GM19467 (cell line): ENCODE measurements at regions not wholly inside any gene's neighbourhood (a gene's known extent, or its start where the extent isn't known, plus 50 kb on each side); places are given as distances from the start of the nearest gene placed in this dataset.

ENCODE experiments used
- ATAC-seq: cut with Tn5 transposase; IDR thresholded peaks from one replicate; pipeline ENCODE4 v1.9.1; 2021; ENCODE audit warnings: mild to moderate bottlenecking, moderate library complexity; ENCODE audit not compliant: unreplicated experiment

GRCh38 chr4:149296503-149296902 lies 519.1 kb downstream of the IQCM start:
- ATAC-seq = no peak

- no peak for ATAC-seq
Measured at GRCh38 chr4:149296084-149296483, 519.6 kb downstream of the IQCM start.

DNA sequence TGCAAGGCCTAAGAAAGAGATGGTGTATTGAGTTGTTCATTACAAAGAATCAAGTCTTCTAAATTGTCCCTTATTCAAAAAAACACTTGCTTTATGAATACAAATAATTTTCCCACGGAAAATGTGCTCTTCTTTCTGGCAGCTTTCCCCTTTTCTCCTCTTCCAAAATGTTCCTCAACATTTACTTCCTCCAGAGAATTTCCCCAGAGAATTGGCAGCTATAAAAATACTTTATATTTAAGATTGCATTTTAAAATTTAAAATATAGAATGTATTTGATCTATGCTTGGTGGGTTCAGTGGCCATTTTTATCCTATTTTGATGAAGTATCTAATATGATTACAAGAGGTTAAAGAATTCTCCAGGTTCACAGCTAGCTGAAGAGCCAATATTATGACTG lies 521.0 kb downstream of the IQCM start:
- ATAC-seq = no peak

DNA sequence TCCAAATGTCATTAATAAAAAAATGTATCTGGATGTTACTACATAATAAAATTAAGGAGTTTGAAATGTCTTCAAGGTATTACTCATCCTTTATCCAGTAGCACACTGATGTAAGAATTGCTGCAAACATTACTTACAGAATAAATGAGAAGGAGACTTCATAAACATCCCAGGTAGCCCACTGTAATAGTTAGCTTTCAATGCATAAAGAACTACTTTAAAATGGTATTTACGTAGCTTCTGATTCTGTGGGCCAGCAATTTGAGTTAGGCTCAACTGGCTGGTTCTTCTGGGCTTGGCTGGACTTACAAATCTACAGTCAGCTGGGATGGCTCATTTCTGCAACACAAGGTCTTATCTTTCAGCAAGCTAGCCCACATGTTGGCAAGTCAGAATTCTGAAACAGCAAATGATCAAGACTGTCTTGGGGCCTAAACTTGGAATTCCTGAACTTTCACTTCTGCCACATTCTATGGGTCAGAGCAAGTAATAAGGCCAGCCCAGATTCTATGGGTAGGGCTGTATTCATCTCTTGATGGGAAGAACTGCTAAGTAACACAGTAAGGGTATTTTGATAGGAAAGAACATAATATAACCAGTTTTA lies 522.5 kb downstream of the IQCM start:
- no peak for ATAC-seq

GRCh38 chr4:149292425-149293007 lies 523.1 kb downstream of the IQCM start:
- ATAC-seq = no peak

DNA sequence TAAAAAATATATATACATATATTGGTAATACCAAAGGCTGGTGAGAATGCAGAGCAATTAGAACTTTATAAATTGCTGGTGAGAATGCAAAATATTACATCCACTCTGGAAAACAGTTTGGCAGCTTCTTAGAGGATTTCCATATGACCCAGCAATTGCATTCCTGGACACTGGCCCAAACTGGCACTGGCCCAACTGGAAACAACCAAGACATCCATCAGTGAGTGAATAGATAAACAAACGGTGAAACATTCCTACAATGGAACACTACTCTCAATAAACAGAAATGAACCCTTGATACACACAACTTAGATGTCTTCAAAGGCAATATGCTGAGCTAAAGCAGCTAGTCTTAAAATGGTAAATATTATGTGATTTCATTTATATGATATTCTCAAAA lies 524.2 kb downstream of the IQCM start:
- ATAC-seq = no peak

- no peak for ATAC-seq
Measured at GRCh38 chr4:149280806-149281205, 534.8 kb downstream of the IQCM start.

DNA sequence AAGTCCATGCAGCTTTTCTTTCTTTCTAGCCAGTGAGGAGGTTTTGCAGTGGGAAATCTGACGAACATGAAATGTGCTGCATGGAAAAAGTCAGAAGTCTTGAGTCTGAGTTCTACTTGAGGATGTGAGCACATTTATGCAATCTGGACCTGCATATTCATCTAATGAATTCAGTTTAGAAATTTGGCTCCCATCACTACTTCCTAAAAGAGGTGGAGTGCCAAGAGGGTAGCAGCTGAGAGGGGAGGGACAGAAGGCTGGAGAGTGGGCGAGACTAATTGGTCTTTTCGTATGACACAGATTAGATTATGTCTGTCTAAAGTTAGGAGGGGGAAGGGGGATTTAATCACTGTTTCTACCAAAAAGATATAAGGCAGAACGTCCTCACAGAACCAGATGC lies 535.9 kb downstream of the IQCM start:
- no peak for ATAC-seq

DNA sequence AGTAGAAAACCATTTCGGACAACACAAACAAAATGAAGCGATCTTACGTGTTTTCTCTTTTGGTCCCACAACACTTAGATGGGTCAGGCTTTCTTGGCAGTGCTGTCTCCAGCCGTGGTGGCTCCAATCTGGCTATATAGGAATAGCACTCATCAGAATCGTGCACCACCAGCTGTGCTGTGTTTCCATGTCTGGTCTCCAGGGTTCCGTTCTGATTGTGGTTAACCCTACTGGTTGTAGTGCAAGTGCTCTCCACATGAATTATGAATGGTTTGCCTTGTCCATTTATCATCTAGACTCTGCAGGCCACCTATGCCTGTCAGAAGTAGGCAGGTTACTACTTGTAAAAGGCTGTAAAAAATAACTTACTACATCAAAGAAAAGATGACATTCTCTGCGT lies 536.3 kb downstream of the IQCM start:
- ATAC-seq = no peak

DNA sequence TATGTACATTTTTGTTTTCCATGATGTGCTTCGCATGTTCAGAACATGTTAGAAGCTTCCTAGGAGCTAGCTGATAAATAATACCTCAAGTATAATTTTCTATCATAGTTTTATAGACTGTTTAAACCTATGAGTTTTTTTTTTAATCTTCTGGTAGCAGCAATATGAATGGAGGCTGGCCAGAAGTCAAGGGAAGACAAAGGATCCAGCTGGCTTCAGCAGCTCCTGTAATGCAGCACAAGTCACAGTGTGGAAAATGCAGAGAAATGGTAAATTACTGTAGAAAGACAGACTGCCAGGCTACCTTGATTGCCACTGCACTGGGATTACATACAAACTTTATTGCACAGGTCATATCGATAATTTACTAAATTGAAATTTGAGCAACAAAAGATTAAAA lies 537.9 kb downstream of the IQCM start:
- ATAC-seq = no peak

DNA sequence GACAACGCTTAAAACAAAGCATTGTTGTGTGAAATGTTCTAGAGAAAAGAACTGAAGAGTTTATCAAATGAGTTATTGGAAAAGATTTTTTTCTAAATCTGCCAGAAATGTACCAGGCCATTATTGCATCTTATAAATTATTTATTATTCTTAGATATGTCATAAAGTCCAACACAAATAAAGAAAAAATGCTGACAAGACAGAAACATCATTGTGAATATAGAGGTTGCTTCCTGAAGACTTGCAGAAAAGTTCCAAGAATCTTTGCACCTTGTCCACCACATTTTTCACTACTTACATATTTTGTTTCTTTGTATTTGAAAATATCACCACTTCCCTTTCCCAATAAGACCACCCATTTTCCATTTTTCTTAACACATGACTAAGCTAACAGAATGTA lies 545.8 kb downstream of the IQCM start:
- no peak for ATAC-seq

DNA sequence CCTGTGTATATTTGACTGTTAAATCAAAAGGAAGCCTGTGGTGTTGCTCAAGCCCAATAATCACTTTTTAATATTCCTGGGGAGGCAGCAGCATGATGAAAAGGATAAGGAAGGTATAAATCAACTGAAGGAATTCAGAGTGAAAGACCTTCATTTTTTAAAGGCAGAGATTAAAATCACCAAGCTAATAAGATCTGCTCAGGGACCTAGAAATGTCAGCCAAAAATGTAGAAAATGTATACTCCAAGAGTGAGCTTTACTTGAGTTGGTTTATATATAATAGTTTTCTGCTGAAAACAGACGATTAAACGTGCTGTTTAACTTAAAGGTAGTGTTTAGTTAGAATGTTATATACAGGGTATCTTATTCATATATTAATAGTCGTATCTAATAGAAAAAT lies 549.3 kb downstream of the IQCM start:
- no peak for ATAC-seq

- no peak for ATAC-seq
Measured at GRCh38 chr4:149265645-149266044, 550.0 kb downstream of the IQCM start.

DNA sequence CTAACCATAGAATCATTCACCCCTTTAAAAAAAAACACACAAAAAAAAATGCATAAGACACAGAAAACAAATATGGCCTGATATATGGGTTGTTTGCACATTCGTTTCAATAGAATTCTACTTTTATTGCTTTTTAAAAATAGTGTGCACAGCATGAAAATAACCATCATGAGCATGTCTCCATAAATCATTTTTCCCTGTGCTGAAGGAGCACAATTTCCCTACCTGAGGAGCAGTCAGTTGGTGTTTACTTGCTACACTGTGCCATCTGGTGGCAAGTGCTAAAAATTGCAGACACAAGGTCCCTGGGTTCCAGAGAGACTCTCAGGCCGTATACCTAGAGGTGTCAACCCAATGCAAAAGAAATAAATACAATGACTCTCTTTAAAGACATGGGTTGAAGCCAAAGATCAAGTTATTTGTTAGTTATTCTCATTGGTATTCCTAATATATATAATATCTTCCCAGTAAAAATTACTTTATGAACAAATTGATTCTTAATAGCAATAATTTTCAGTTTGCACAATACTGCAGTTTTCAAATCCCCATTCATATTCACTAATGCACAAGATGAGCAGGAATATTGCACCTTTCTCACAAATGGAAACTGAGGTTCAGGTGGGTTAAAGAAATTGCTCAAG lies 551.4 kb downstream of the IQCM start:
- ATAC-seq = peak; percentile 83

GRCh38 chr4:149248191-149248764 lies 567.4 kb downstream of the IQCM start:
- ATAC-seq = no peak

- no peak for ATAC-seq
Measured at GRCh38 chr4:149247164-149247563, 568.5 kb downstream of the IQCM start.

DNA sequence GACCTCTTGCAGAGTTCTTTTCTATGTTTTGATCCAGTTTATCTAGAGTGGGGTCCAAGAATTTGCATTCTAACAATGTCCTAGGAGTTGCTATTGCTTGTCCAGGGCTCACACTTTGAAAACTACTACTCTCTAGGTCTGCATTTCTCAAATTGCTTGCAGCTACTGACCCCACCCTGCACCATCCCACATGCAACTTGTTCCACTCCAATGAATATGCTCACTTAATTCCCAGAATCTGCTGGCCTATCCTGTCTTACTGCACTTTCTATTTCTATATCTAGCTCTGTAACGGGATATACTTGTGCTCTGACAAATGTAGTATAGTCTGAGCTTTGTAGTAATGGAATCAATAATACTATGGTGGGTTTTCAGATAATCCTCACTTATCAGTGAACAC lies 570.3 kb downstream of the IQCM start:
- ATAC-seq = no peak

GRCh38 chr4:149238097-149238496 lies 577.5 kb downstream of the IQCM start:
- ATAC-seq = no peak

GRCh38 chr4:149234798-149235197 lies 580.8 kb downstream of the IQCM start:
- ATAC-seq = no peak

- no peak for ATAC-seq
Measured at GRCh38 chr4:149223659-149224058, 592.0 kb downstream of the IQCM start.

- ATAC-seq = no peak
Measured at GRCh38 chr4:149218672-149219071, 597.0 kb downstream of the IQCM start.

GRCh38 chr4:149214301-149214700 lies 601.3 kb downstream of the IQCM start:
- no peak for ATAC-seq
